ENCODE measurements at regions not wholly inside any gene's neighbourhood (a gene's known extent, or its start where the extent isn't known, plus 50 kb on each side); places are given as distances from the start of the nearest gene placed in this dataset.

DNA sequence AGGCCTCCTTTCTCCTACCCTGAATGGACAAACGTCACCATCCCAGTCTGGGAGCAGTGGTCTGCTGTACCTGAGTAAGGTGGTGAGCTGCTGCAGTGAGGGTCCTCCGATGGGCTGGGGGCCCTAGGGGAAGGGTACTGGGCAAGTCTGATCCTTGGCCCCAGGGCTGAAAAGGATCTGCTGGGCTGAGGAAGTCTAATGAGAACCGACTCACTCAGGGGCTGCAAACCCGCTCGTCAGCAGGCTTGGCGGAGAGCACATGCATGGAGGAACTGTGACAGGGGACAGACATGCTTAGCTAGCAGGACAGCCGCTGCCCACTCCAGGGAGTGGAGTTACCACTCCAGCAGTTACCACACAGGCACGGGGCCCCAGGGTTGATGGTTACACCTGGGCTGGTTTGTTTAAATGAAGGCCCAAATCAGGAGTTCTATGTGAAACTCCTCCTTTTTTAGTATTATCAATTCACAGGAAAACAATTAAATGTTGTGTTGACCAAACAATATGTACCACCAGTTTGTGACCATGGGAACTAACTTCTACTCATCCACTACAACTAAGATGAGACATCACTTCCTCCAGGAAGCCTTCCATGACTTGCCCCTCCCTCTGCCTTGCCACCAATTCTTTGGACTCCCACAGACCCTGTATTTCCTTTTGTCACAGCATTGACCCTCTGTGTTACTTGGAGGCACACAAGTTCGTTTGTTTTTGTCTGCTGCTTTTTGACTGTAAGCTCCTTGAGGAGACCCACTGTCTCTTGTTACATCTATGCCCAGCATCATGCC lies 56.1 kb upstream of the CPLX2 start:
- no peak overlapping the region for H2BK5ac ChIP-seq (ENCODE audit: low read depth, low read length)
- H4K20me1 ChIP-seq (replicated peaks in 1 of 2; ENCODE audit: control insufficient read depth in 1 of 2, insufficient read depth in 2 of 2, low read length in 2 of 2): no peaks in the 10 kb centered on the region
- no peak overlapping the region for H2AK5ac ChIP-seq (ENCODE audit: low read depth, low read length)
- no peak overlapping the region for H4K91ac ChIP-seq (replicated peaks; ENCODE audit: insufficient read length, low read length)
- H3K27ac ChIP-seq (ENCODE audit: low read depth, low read length): no peak overlapping the region
- no peak overlapping the region for H3K14ac ChIP-seq (ENCODE audit: insufficient read length)
- no peak overlapping the region for H2BK20ac ChIP-seq (ENCODE audit: low read length)
- no peak overlapping the region for H4K8ac ChIP-seq (ENCODE audit: extremely low read depth, insufficient read depth, low read length)
- ChIA-PET POLR2A (ENCODE audit: partially characterized antibody) (no interaction called here), CTCF (ENCODE audit: partially characterized antibody) (interaction anchor here (1.0 to 3.2 kb wide), 8 partner anchors 8 to 86 kb away, joined by 3 to 7 read pairs (median 4); no protein-coding TSS in a partner anchor)
- FAIRE-seq (no peak), DNase-seq (ENCODE audit: low read depth in 1 of 2, low spot score in 2 of 2) (no peak)
- 92% methylated on average over 9 of the region's 9 CpGs; no CpG with 5 or more reads in 1 of the 2 experiments for WGBS, 2 experiments (ENCODE audit: extremely low coverage in 1 of 2, insufficient coverage in 1 of 2, insufficient read length in 1 of 2, insufficient replicate concordance in 2 of 2, low coverage in 1 of 2, low lambda C conversion rate in 2 of 2, missing lambda C conversion rate in 1 of 2)
- no peak overlapping the region for H3K4me2 ChIP-seq (ENCODE audit: insufficient read depth in 1 of 2, low read depth in 2 of 2, low read length in 2 of 2)
- no peak overlapping the region for H3K4me3 ChIP-seq (ENCODE audit: extremely low read depth in 1 of 4, insufficient read depth in 2 of 4, low read depth in 3 of 4, low read length in 4 of 4)
- no peak overlapping the region for H3K18ac ChIP-seq (ENCODE audit: extremely low read depth, low read length)
- H2BK120ac ChIP-seq (replicated peaks; ENCODE audit: low read depth, low read length): no peak overlapping the region
- H3K9me3 ChIP-seq (ENCODE audit: insufficient read depth in 2 of 2, low read depth in 1 of 2, low read length in 1 of 2): no peaks in the 10 kb centered on the region
- no peak overlapping the region for H3K9ac ChIP-seq (replicated peaks in 1 of 4; ENCODE audit: extremely low read depth in 1 of 4, low read depth in 3 of 4, low read length in 3 of 4)
- H3K56ac ChIP-seq (replicated peaks; ENCODE audit: insufficient read length, low read depth, low read length): no peak overlapping the region
- H3K4ac ChIP-seq (replicated peaks; ENCODE audit: insufficient read length, low read depth, low read length): no peak overlapping the region
- no peak overlapping the region for H2BK15ac ChIP-seq (ENCODE audit: low read length)
- H3K27me3 ChIP-seq (replicated peaks in 1 of 4; ENCODE audit: control insufficient read depth in 3 of 4, extremely low read depth in 1 of 4, insufficient read depth in 3 of 4, low read length in 3 of 4): no peaks in the 10 kb centered on the region; a peak in 1 of 7 replicates
- H2AFZ ChIP-seq (ENCODE audit: low read length): no peak overlapping the region
- H3K79me2 ChIP-seq (ENCODE audit: control insufficient read depth in 1 of 2, insufficient read depth in 2 of 2, low read length in 2 of 2): no peaks in the 10 kb centered on the region
- TF ChIP-seq POLR2A (IDR thresholded peaks at IDR 0.05; ENCODE audit: control extremely low read depth in 1 of 2, low read depth in 2 of 2, low read length in 2 of 2) (no peak), NRF1 (IDR thresholded peaks at IDR 0.05; ENCODE audit: low read depth, low read length) (no peak), YY1 (IDR thresholded peaks at IDR 0.05; ENCODE audit: low read depth, low read length) (no peak), GABPA (IDR thresholded peaks at IDR 0.05; ENCODE audit: borderline replicate concordance, insufficient read depth, low read length) (no peak), CBX8 (IDR thresholded peaks at IDR 0.05; ENCODE audit: borderline replicate concordance, low read depth, low read length) (no peak), SIX5 (IDR thresholded peaks at IDR 0.05; ENCODE audit: low read depth, low read length) (no peak), KDM5A (IDR thresholded peaks at IDR 0.05; ENCODE audit: low read length) (no peak), MAX (IDR thresholded peaks at IDR 0.05) (no peak), BACH1 (IDR thresholded peaks at IDR 0.05; ENCODE audit: low read length) (no peak), POU5F1 (IDR thresholded peaks at IDR 0.05; ENCODE audit: low read depth, low read length) (no peak), CHD2 (IDR thresholded peaks at IDR 0.05; ENCODE audit: low read length) (no peak)
- TF ChIP-seq, protein P1, sequence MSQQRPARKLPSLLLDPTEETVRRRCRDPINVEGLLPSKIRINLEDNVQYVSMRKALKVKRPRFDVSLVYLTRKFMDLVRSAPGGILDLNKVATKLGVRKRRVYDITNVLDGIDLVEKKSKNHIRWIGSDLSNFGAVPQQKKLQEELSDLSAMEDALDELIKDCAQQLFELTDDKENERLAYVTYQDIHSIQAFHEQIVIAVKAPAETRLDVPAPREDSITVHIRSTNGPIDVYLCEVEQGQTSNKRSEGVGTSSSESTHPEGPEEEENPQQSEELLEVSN (IDR thresholded peaks at IDR 0.05): no peak
- H3K23me2 ChIP-seq (ENCODE audit: low read depth, low read length): no peaks in the 10 kb centered on the region
- H2BK12ac ChIP-seq (ENCODE audit: low read depth, low read length): no peak overlapping the region
- H3K79me1 ChIP-seq (ENCODE audit: low read depth, low read length): no peaks in the 10 kb centered on the region
- H3K4me1 ChIP-seq (replicated peaks in 1 of 4; ENCODE audit: control insufficient read depth in 3 of 4, insufficient read depth in 4 of 4, low read length in 3 of 4): no peaks in the 10 kb centered on the region
- H3K23ac ChIP-seq (ENCODE audit: insufficient read length): no peak overlapping the region
- no peak overlapping the region for H4K5ac ChIP-seq (ENCODE audit: insufficient read length, low read depth, low read length)
- H3K36me3 ChIP-seq (ENCODE audit: control insufficient read depth in 2 of 4, insufficient read depth in 4 of 4, low read length in 3 of 4): no peaks in the 10 kb centered on the region
